Heart left ventricle (tissue), 13 donors: ENCODE measurements at regions not wholly inside any gene's neighbourhood (a gene's known extent, or its start where the extent isn't known, plus 50 kb on each side); places are given as distances from the start of the nearest gene placed in this dataset.

ENCODE experiments used
- CTCF ChIP-seq, 12 donors: fragments of 200-600 bp; sonication (generic) in 4 of 12; IDR thresholded peaks; one replicate each; pipeline versions ENCODE4 v1.5.0 to v1.8.0; 2018 to 2022; ENCODE audit warnings: antibody characterized with exemption in 12 of 12, mild to moderate bottlenecking in 5 of 12
- POLR2A ChIP-seq, 2 donors: fragments of 450-650 bp; IDR thresholded peaks; one replicate each; pipeline ENCODE4 v1.6.1; 2017; ENCODE audit warnings: antibody characterized with exemption in 2 of 2, mild to moderate bottlenecking in 2 of 2, moderate library complexity in 2 of 2
- donor health status: ischemic (EF 13 %, LVEDD 7.1; RV severe dilation, severe dysfunction).
- donor health status: DM: no; HTN: yes; CAD: no.
- donor health status: DM: no; HTN: no; CAD: no.
- donor health status: ischemic (EF 25% LVEDD 6.9; RV normal size, moderate dysfunction).
- donor health status: ischemic (EF 25% LVEDD 5.7; RV mildly dilated, moderate dysfunction).
- donor health status: ischemic (EF 35%, LVEDD 5.7; RV mildly dilated, moderate dysfunction).
- donor health status: nonischemic (EF 11% LVEDD 7.7; RV severe dilation, severe dysfunction).
- donor health status: DM: yes; HTN: yes; CAD: no.
- donor health status: PGD.
- donor health status: ischemic (EF 29% LVEDD 5.4; RV normal size, mild dysfunction).
- donor health status: nonischemic (EF 23%, LVEDD 6.1; RV moderate dilation, normal function).

GRCh38 chr18:57223144-57223870 lies 76.4 kb downstream of the BOD1L2 start:
- TF ChIP-seq CTCF (IDR thresholded peaks at IDR 0.05): no peak
- TF ChIP-seq POLR2A (IDR thresholded peaks at IDR 0.05): no peak
